ENCODE measurements at regions not wholly inside any gene's neighbourhood (a gene's known extent, or its start where the extent isn't known, plus 50 kb on each side); places are given as distances from the start of the nearest gene placed in this dataset.

- no peak for DNase-seq
Measured at GRCh38 chr4:1492651-1493539, 86.7 kb upstream of the NKX1-1 start.

GRCh38 chr4:1492142-1492457 is 85.9 kb upstream of the NKX1-1 start:
- no peak for DNase-seq

GRCh38 chr4:1491328-1492141 is 85.3 kb upstream of the NKX1-1 start:
- no peak for DNase-seq

GRCh38 chr4:1490654-1491327 is 84.5 kb upstream of the NKX1-1 start:
- no peak for DNase-seq

- no peak for DNase-seq
Measured at GRCh38 chr4:1490011-1490653, 83.9 kb upstream of the NKX1-1 start.

- DNase-seq, result no peak
Measured at GRCh38 chr4:1489639-1489995, 83.4 kb upstream of the NKX1-1 start.

GRCh38 chr4:1488831-1489638 is 82.8 kb upstream of the NKX1-1 start:
- no peak for DNase-seq

GRCh38 chr4:1488357-1488756 is 82.1 kb upstream of the NKX1-1 start:
- no peak for DNase-seq

GRCh38 chr4:1487761-1488160 is 81.5 kb upstream of the NKX1-1 start:
- no peak for DNase-seq

- DNase-seq, result no peak
Measured at GRCh38 chr4:1487106-1487505, 80.9 kb upstream of the NKX1-1 start.

GRCh38 chr4:1485280-1485679 is 79.0 kb upstream of the NKX1-1 start:
- DNase-seq, result no peak

GRCh38 chr4:1480720-1481119 is 74.5 kb upstream of the NKX1-1 start:
- DNase-seq, result no peak

- no peak for DNase-seq
Measured at GRCh38 chr4:1479454-1479853, 73.2 kb upstream of the NKX1-1 start.

GRCh38 chr4:1478766-1479355 is 72.6 kb upstream of the NKX1-1 start:
- DNase-seq, result no peak

- DNase-seq, result no peak
Measured at GRCh38 chr4:1477045-1477840, 71.0 kb upstream of the NKX1-1 start.

- no peak for DNase-seq
Measured at GRCh38 chr4:1476140-1476513, 69.9 kb upstream of the NKX1-1 start.

- no peak for DNase-seq
Measured at GRCh38 chr4:1475277-1476139, 69.3 kb upstream of the NKX1-1 start.

GRCh38 chr4:1474126-1475090 is 68.2 kb upstream of the NKX1-1 start:
- no peak for DNase-seq

- DNase-seq, result no peak
Measured at GRCh38 chr4:1473718-1474117, 67.5 kb upstream of the NKX1-1 start.

Data from SIG-M5 (cell line).